Activated CD4-positive, alpha-beta memory T cell treated with anti-CD3 and anti-CD28 coated beads for 36 hours (primary cell): ENCODE measurements at regions not wholly inside any gene's neighbourhood (a gene's known extent, or its start where the extent isn't known, plus 50 kb on each side); places are given as distances from the start of the nearest gene placed in this dataset.
"Not testable (repeated sequence)": the region's sequence is repeated elsewhere in the genome, so short reads cannot be mapped to it uniquely, and the experiment has no call there.

ENCODE experiments used
- CTCF ChIA-PET: fragments of 350-600 bp; sonication (Branson Sonifier 250); formaldehyde crosslinking; loops from one replicate; lab custom pipeline; 2021; ENCODE audit warnings: antibody characterized with exemption, inconsistent platforms; lab: Charles Lee
- POLR2A ChIA-PET: fragments of 350-600 bp; sonication (Branson Sonifier 250); formaldehyde crosslinking; loops from one replicate; lab custom pipeline; 2021; ENCODE audit warnings: antibody characterized with exemption; lab: Charles Lee
- DNase-seq: peaks from one replicate; pipeline ENCODE4 v3.0.0-alpha.2; 2020
- H3K27ac Mint-ChIP-seq: one replicate; pipeline ENCODE4 v1.8.0; 2021; ENCODE audit warnings: mixed read lengths
- H3K27me3 Mint-ChIP-seq: one replicate; pipeline ENCODE4 v1.8.0; 2021; ENCODE audit warnings: mixed read lengths
- H3K36me3 Mint-ChIP-seq: one replicate; pipeline ENCODE4 v1.8.0; 2021; ENCODE audit warnings: mixed read lengths
- H3K4me1 Mint-ChIP-seq: one replicate; pipeline ENCODE4 v1.8.0; 2021; ENCODE audit warnings: low read depth, mixed read lengths
- H3K4me3 Mint-ChIP-seq: one replicate; pipeline ENCODE4 v1.8.0; 2021; ENCODE audit warnings: mild to moderate bottlenecking, mixed read lengths
- H3K9me3 Mint-ChIP-seq: one replicate; pipeline ENCODE4 v1.8.0; 2021; ENCODE audit warnings: mixed read lengths
- intact Hi-C: fragments of 100-400 bp; cut with micrococcal nuclease; formaldehyde crosslinking; loops from one replicate; pipeline ENCODE4 v1.15.1; 2023

- no peaks in the 10 kb centered on the region for H3K4me1 Mint-ChIP-seq
- intact Hi-C loops = no loop called here
- peaks cover 3% of the 10 kb centered on the region for H3K27me3 Mint-ChIP-seq
- H3K4me3 Mint-ChIP-seq = no peak overlapping the region
- DNase-seq = no peak
- H3K27ac Mint-ChIP-seq = no peak overlapping the region
- ChIA-PET POLR2A (no interaction called here), CTCF (no interaction called here)
- H3K36me3 Mint-ChIP-seq = no peaks in the 10 kb centered on the region
- H3K9me3 Mint-ChIP-seq = peaks cover 11% of the 10 kb centered on the region
These were observed 79.4 kb upstream of the TLE4 start for GRCh38 chr9:79492092-79493009.

- H3K4me3 Mint-ChIP-seq, CTCF ChIA-PET, H3K4me1 Mint-ChIP-seq, DNase-seq, H3K27ac Mint-ChIP-seq, H3K27me3 Mint-ChIP-seq, H3K9me3 Mint-ChIP-seq, POLR2A ChIA-PET, H3K36me3 Mint-ChIP-seq, intact Hi-C loops: not testable (repeated sequence)
These were observed 71.4 kb upstream of the TLE4 start for GRCh38 chr9:79500196-79500864.

- intact Hi-C loops = no loop called here
- Mint-ChIP-seq H3K27ac (no peak overlapping the region), H3K36me3 (no peaks in the 10 kb centered on the region), H3K4me3 (no peak overlapping the region), H3K4me1 (no peaks in the 10 kb centered on the region), H3K9me3 (no peaks in the 10 kb centered on the region), H3K27me3 (peaks cover 1% of the 10 kb centered on the region)
- POLR2A ChIA-PET = no interaction called here
- no peak for DNase-seq
- CTCF ChIA-PET = no interaction called here
These were observed 70.2 kb upstream of the TLE4 start for GRCh38 chr9:79501546-79501945.

- intact Hi-C loops = no loop called here
- H3K4me3 Mint-ChIP-seq = no peak overlapping the region
- H3K27ac Mint-ChIP-seq = no peak overlapping the region
- DNase-seq = no peak
- ChIA-PET POLR2A (no interaction called here), CTCF (no interaction called here)
- H3K9me3 Mint-ChIP-seq = no peaks in the 10 kb centered on the region
- H3K27me3 Mint-ChIP-seq = peaks cover 1% of the 10 kb centered on the region
- H3K36me3 Mint-ChIP-seq = no peaks in the 10 kb centered on the region
- H3K4me1 Mint-ChIP-seq = no peaks in the 10 kb centered on the region
These were observed 64.0 kb upstream of the TLE4 start for GRCh38 chr9:79507801-79508200.

DNA sequence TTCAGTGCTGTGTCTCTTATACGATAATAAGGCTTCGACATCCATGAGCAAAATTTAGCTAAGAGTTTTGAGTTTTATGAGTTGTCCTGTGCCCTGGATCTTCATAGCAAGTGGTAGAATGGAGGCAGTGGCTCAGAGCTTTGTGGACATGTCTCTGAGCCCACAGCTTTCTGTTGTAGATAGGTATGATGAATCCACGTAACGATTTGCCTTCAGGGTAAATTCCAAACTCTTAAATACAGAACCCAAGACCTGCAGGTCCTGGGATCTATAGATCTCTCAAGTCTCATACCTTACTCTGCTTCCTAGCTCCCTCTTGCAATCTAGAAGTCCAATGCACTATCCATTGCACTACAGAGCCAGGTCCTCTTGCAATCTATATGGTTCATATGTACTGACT is 59.5 kb upstream of the TLE4 start:
- Mint-ChIP-seq H3K9me3 (no peaks in the 10 kb centered on the region), H3K27ac (no peak overlapping the region), H3K4me3 (no peak overlapping the region), H3K4me1 (no peaks in the 10 kb centered on the region), H3K36me3 (no peaks in the 10 kb centered on the region), H3K27me3 (no peaks in the 10 kb centered on the region)
- intact Hi-C loops = no loop called here
- no peak for DNase-seq
- POLR2A ChIA-PET = no interaction called here
- CTCF ChIA-PET = no interaction called here
